GM20000 (cell line): ENCODE measurements at regions not wholly inside any gene's neighbourhood (a gene's known extent, or its start where the extent isn't known, plus 50 kb on each side); places are given as distances from the start of the nearest gene placed in this dataset.

Experiments
- DNase-seq: peaks from one replicate; pipeline ENCODE4 v3.0.0; 2012; ENCODE audit warnings: low spot score
- TF ChIP-seq, protein P1 (sequence below): IDR thresholded peaks from 2 replicates; pipeline ENCODE4 v1.5.1; 2012; ENCODE audit warnings: mild to moderate bottlenecking, control low read depth; ENCODE audit errors: extremely low read depth, missing control alignments

DNA sequence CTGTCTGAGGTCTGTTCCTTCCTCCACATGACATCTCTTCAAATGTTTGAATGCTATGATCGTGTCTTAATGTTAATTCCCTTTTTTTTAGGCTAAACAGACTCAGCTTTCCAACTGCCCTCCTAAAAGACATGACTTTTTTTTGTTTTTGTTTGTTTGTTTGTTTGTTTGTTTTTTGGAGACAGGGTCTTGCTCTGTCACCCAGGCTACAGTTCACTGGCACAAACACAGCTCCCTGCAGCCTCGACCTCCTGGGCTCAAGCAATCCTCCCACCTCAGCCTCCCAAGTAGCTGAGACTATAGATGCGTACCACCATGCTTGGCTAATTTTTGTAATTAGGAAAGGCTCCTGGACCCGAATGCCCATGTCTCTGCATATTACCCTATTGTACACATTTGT is 176.5 kb downstream of the ABCA8 start:
- TF ChIP-seq, protein P1, sequence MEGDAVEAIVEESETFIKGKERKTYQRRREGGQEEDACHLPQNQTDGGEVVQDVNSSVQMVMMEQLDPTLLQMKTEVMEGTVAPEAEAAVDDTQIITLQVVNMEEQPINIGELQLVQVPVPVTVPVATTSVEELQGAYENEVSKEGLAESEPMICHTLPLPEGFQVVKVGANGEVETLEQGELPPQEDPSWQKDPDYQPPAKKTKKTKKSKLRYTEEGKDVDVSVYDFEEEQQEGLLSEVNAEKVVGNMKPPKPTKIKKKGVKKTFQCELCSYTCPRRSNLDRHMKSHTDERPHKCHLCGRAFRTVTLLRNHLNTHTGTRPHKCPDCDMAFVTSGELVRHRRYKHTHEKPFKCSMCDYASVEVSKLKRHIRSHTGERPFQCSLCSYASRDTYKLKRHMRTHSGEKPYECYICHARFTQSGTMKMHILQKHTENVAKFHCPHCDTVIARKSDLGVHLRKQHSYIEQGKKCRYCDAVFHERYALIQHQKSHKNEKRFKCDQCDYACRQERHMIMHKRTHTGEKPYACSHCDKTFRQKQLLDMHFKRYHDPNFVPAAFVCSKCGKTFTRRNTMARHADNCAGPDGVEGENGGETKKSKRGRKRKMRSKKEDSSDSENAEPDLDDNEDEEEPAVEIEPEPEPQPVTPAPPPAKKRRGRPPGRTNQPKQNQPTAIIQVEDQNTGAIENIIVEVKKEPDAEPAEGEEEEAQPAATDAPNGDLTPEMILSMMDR = no peak
- DNase-seq = no peak

DNA sequence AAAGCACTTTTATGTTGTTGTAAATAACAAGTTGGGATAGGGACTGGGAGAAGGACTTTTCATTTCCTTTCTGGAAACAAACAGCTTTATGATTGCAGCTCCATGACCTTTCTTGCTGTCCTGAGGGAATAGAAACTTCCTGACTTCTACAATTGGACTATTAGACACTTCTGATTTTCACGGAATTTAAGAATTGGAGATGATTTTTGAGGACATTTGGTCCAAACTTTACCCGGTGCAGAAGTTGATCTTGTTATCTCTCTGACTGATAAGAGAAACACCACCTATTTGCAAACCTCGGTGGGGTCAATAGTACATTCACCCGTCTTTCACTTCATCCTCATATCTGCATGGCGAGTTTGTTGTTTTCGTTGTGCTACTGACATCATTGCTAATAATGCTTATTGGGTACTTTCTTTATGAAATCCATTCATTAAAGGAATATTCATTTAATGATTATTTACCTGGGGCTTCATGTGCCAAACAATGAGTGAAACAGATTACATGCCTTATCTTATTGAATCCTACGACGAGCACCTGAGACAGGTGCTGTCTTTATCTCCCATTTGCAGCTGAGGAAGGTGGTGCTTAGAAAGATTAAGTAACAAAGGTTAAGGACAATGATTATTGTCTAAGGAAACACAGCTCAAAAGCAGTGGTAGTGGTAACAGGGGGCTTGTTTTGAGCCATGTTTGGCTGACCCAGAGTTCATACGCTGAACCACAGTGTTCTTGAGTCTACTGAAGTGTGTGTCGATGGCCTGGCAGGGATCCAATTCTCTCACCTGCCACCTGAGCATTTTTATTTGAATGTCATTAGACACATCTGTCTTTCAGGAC is 176.9 kb upstream of the FAM20A start:
- TF ChIP-seq, protein P1 = no peak
- DNase-seq = no peak

DNA sequence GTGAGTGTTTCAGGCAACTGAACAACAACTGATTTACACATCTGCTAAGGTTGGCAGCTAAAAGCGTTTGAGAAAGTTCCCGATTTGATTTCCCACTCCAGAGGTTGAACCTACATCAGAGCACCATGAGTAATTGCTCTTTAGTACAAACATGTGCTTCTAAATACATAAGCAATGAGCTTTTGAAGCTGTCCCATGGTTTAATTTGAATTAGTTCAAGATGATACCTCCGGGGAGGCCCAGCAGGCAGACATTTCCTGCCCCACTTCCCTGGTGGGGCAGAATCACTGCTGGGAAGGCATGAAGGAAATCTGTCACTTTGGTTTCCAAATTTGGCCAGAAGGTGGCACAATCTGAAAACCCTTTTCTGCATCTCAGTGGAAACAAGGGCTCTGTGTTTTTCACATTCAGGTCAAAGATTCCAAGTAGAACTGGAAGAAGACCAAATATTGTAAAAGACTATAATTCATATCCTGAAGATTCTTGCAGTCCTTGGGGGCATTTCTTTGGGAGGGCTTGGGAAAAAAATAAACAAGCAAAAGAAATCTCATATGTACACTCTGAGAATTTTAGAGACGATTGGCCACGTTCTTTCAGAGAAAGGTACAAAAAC is 176.2 kb upstream of the FAM20A start:
- TF ChIP-seq, protein P1 = peak; percentile 65
- DNase-seq = peak; percentile 40

DNA sequence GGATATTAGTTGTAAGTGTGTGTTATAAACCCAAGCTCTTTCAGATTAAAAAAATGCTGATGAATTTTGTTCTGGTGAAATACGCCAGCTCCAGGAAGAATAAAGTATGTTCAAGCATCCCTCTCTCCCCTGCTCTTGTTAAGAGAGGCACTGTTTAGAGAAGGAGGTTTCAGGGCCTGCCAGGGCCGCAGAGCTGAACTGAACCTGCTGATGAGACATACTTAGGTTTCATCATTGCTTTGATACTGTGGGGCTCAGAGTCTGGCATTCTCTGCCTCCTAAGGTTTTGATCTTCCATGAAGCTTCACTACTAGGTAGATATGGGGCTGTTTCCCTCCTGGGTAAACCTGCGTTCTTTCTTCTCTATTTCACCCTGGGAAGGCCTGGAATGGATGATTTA is 175.3 kb upstream of the FAM20A start:
- TF ChIP-seq, protein P1 = no peak
- no peak for DNase-seq

DNA sequence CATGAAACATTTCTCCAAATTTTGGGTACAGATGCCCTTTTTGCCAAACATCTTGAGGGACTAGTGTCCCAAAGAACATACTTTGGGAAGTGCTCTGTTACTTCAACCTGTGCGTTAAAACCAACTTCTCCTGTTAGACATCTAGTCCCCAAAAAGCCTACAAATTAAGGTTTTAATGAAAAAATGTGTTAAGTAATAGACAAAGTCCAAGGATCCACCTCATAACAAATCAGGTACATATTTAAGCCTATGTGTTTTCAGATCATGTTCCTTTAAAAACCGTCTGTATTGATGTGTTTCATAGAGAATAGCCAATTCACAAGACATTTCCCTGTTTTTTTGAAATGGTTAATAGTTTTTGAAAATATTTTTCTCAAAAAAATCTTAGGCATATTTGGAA is 174.8 kb upstream of the FAM20A start:
- no peak for DNase-seq
- TF ChIP-seq, protein P1 = no peak

DNA sequence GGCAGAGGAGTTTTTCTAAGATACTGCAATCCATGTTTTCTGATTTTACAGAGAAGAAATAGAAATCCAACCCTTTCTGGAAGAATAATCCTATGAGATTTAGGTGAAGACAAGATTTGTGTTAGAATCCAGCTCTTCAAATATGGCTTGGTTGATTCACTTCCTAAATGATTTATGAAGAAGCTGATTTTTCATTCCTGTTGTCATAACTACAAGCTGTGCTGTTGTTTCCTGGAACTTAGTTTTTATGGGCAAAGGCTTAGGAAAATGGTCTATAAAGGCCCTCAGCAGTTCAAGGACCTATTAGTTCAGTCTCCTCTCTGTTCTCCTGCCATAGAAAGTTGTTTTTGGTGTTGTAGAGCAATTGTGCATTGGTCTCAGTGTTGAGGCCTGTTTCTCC is 174.2 kb upstream of the FAM20A start:
- no peak for DNase-seq
- TF ChIP-seq, protein P1 = no peak

DNA sequence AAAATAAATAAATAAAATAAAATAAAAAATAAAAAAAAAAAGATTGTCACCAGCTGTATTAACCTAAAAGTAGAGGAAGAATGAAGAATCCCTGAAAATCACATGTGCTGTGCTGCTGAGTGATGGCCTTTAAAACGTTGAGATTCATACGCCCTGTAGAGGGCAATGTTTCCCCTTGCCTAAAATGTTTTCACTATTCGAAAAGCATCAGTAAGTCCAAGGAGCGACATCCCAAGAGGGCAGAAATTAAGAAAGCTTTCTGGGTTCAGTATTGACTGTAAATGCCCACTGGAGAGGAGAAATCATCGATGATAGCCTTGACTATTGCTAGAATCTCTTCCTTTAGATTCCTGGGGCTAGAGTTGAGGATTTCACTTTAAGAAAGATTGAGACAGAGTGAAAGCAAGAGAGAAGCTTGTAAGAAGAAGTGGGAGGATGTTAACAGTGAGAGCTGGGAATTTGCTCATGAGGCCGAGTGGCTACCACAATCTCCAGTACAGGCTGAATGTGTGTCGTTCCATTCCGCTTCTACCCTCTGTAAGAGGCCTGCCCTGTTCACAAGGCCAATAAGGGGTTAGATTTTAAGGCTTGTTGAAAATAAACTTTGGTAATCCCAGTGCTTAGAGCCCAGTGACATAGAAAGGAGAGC is 170.8 kb upstream of the FAM20A start:
- TF ChIP-seq, protein P1 = peak; percentile 34
- DNase-seq = peak; percentile 39
